ENCODE measurements at regions not wholly inside any gene's neighbourhood (a gene's known extent, or its start where the extent isn't known, plus 50 kb on each side); places are given as distances from the start of the nearest gene placed in this dataset.
"Not testable (repeated sequence)": the region's sequence is repeated elsewhere in the genome, so short reads cannot be mapped to it uniquely, and the experiment has no call there.

DNA sequence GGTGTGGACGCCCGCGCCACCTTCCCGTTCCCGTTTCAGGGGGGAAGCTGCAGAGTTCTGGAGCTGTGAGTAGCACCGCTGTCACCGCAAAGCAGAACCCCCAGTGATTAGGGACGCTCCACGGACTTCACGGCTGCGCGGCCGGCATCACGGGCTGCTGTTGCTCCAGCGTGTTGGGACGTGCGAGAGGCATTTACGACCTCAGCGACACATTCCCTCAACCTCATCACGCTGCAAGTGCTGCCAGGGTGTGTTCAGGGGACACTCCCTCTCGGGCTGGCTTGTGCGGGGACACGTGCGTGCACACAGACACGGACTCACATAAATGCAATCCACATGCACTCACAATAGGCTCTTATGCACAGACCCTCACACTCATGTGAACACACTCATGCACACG lies 187.9 kb downstream of the NPIPB11 start:
- DNase-seq (ENCODE audit: low read depth) = not testable (repeated sequence)

- not testable (repeated sequence) for DNase-seq (ENCODE audit: low read depth)
Measured at GRCh38 chr16:29218171-29218570, 188.3 kb downstream of the NPIPB11 start.

- not testable (repeated sequence) for DNase-seq (ENCODE audit: low read depth)
Measured at GRCh38 chr16:29217752-29218126, 188.8 kb downstream of the NPIPB11 start.

GRCh38 chr16:29217104-29217751 lies 189.3 kb downstream of the NPIPB11 start:
- not testable (repeated sequence) for DNase-seq (ENCODE audit: low read depth)

- not testable (repeated sequence) for DNase-seq (ENCODE audit: low read depth)
Measured at GRCh38 chr16:29213770-29214169, 192.7 kb downstream of the NPIPB11 start.

- not testable (repeated sequence) for DNase-seq (ENCODE audit: low read depth)
Measured at GRCh38 chr16:29213251-29213650, 193.3 kb downstream of the NPIPB11 start.

DNA sequence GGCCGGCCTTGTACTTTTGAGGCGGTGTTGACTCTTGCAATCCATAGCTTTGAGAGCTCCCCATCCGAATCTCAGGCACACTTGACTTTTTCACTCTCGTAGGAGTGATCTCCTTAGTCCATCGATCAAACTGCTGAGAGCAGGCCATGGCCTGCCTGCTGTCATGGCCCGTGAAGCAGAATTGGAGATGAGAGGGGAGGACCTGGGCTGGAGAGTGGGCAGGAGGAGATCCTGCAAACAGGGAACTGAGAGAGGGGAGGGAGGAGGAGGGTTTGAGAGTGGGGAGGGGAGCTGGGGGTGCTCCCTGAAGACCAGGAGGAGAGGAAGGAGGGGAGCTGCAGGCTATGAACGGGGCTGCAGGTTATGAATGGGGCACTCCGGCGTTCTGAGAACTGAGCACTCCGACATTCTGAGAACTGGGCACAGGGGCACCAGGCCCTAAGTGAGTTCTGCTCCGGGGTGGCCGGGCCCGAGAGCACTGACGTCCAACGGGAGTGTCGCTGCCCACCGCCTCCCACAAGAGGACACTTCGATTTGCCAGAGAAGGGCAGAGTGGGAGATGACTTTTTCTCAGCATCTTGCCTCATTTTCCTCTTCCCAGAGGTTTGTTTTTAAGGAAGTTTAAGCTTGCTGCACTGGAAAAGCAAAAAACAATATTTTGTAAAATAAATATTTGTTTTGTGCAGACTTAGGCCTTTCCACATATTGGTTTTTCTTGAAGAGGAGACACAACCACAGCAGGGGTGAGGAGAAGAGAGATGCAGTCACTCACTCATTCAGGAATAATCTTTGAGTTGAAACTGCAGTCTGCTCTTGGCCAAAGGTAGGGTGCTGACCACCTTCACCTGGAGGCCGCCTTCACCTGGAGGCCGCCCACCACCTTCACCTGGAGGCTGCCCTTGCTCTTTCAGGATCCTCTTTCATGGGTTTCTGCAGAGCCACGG lies 194.2 kb downstream of the NPIPB11 start:
- DNase-seq (ENCODE audit: low read depth) = not testable (repeated sequence)

GRCh38 chr16:29211456-29211855 lies 195.1 kb downstream of the NPIPB11 start:
- DNase-seq (ENCODE audit: low read depth) = not testable (repeated sequence)

DNA sequence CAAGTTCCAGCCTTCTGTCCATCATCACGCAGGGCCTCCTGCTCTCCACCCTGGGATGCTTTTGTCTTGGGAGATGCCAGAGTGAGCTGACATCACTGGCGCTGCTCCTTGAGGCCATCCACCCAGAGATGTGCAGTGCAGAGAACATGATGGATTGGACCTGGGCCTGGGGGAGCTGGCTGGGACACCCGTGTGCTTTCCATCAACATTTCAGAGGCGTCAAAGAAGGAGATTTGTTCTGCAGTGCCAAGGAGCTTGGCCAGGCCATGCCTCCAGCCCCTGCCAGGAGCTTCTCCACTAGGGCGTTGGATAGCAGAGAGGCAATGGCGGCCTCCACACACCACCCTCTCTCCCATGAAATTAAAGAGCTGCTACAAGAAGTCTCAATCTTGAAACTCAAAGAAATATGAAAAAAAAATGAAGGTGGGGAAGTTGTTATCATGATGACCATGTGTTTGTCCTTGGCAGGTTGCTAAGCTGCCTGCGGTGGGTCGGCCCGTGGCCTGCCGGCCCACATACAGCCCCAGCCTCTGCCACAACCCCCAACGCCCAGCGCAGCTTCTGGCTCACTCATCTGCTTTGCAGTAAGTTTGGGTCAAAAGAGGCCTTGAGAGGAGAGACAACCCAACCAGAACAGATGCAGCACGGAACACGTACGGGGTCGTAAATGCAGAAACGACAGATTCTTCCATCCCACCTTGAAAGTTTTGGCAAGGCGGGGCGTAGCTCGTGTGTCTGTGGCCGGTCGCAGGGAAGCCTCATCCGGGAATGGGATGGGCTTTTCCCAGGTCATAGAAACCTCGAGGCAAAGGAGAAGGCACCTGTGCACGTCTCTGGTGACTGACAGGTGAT lies 196.0 kb downstream of the NPIPB11 start:
- not testable (repeated sequence) for DNase-seq (ENCODE audit: low read depth)

GRCh38 chr16:29206120-29206519 lies 200.4 kb downstream of the NPIPB11 start:
- DNase-seq (ENCODE audit: low read depth) = not testable (repeated sequence)

DNA sequence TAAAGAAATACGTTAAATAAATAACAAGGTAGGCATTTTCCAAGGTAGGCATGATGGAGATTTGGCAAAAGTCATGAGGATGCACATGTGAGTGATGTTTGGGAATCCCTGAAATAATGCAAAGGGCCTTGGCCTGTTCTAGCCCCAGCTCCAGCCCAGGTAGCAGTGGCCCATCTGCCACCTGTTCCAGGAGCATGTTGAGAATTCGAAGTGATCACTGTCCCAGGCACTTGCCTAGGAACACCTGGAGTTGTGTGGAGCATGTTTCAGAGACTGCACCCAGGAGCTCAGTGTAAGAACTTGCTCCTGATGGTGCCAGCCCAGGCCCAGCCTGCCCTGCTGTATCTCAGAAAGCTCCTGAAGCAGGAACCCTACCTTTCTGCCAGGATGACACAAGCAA lies 201.4 kb downstream of the NPIPB11 start:
- DNase-seq (ENCODE audit: low read depth) = not testable (repeated sequence)

- DNase-seq (ENCODE audit: low read depth) = no peak
Measured at GRCh38 chr16:29204806-29205135, 201.7 kb downstream of the NPIPB11 start.

DNA sequence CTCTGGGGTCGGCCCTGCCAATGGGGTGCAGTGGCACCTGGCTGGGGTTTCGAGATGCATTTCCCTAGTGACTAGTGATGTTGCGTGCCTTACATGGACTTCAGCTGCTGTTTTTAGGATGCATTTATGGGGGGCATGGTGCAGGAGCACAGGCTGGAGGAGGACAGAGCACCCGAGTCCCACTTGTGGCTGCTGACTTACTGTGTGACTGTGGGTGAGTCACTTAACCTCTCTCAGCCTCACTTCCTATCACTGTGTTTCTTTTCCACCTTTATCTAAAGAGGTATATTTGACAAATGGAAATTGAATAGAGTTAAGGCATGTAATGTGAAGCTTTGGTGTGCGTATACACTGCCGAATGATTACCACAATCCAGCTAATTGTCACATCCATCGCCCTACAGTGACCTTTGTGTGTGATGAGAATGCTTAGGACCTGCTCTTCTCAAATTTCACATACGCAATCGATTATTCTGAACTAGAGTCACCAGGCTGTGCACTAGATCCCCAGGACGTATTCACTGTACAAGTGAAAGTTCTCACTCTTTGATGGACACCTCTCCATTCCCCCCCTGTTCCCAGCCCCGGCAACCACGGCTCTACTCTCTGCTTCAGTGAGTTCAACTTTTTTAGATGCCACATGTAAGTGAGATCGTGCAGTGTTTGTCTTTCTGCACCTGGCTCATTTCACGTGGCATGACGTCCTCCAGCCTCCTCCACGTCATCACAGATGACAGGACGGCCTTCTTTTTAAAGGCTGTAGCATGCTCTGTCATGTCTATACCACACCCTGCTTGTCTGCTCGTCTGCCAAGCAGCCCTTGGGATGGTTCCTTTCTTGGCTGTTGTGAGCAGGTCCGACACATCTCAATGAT lies 202.3 kb downstream of the NPIPB11 start:
- not testable (repeated sequence) for DNase-seq (ENCODE audit: low read depth)

- not testable (repeated sequence) for DNase-seq (ENCODE audit: low read depth)
Measured at GRCh38 chr16:29203046-29203932, 203.2 kb downstream of the NPIPB11 start.

- not testable (repeated sequence) for DNase-seq (ENCODE audit: low read depth)
Measured at GRCh38 chr16:29202642-29203041, 203.9 kb downstream of the NPIPB11 start.

GRCh38 chr16:29202025-29202632 lies 204.4 kb downstream of the NPIPB11 start:
- DNase-seq (ENCODE audit: low read depth) = not testable (repeated sequence)

- DNase-seq (ENCODE audit: low read depth) = not testable (repeated sequence)
Measured at GRCh38 chr16:29201296-29202024, 205.1 kb downstream of the NPIPB11 start.

DNA sequence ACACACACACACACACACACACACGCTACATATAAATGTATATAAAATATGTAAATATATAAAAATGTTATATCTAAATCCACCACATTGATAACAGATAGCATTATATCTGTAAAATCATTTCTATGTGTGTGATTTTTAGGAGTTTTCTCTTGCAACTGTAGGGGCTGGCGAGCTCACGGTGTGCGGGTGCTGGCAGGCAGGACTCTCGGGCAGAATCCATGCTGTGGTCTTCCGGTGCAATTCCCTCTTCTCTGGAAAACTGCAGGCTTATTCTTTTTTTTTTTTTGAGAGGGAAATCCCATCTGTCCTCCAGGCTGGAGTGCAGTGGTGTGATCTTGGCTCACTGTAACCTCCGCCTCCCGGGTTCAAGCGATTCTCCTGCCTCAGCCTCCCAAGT lies 205.8 kb downstream of the NPIPB11 start:
- not testable (repeated sequence) for DNase-seq (ENCODE audit: low read depth)

- DNase-seq (ENCODE audit: low read depth) = not testable (repeated sequence)
Measured at GRCh38 chr16:29200135-29200601, 206.3 kb downstream of the NPIPB11 start.

Measured in stimulated activated CD8-positive, alpha-beta memory T cell treated with anti-CD3 and anti-CD28 coated beads, Interleukin-12 subunit alpha, Interleukin-12 subunit beta, amount 100 ng/mL, for 4 hours (primary cell).